HG02943 (cell line): ENCODE measurements at regions not wholly inside any gene's neighbourhood (a gene's known extent, or its start where the extent isn't known, plus 50 kb on each side); places are given as distances from the start of the nearest gene placed in this dataset.

ENCODE experiments used
- ATAC-seq: cut with Tn5 transposase; IDR thresholded peaks from one replicate; pipeline ENCODE4 v1.9.1; 2021; ENCODE audit warnings: mild to moderate bottlenecking, low read depth, moderate library complexity; ENCODE audit not compliant: unreplicated experiment

DNA sequence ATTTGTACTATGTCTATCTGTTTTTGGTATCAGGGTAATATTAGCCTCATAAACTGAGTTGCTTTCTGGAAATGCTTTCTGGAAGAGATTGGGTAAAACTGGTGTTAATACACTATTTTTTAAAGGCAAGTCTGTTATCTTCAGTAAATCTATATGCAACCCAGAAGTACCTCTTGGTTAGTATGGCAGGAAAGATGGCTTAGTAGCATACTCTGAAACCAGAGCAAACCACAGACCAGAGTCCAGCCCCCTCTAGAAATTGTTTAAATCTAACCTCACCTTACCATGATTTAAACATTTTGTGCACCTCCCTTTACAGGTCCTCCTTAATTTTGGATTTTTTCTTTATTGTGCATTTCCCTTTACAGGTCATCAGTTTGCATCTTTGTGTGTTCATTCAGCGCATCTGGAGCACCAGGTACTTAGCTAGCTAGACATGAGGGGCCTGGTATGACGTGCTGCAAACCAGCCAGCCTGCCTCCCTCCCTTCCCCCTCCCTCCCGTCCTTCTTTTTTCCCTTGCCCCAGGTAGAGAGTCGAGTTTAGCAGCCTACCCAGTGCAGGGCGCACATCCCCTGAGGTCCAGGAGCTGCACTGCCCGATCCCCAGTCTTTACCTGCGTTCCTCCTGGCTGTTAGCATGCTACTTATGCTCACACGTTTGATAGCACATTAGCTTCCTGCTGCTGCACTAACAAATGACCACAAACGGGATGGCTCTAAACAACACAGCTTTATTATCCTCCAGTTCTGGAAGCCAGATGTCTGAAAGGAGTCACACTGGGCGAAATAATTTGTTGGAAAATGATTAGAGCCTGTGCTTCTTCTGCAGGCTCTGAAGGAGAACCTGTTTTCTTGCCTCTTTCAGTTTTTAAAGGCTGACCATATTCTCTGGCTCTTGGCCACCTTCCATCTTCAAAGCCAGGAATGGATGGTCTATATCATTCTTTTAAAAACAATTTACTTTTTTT lies 299.9 kb upstream of the HABP2 start:
- no peak for ATAC-seq

DNA sequence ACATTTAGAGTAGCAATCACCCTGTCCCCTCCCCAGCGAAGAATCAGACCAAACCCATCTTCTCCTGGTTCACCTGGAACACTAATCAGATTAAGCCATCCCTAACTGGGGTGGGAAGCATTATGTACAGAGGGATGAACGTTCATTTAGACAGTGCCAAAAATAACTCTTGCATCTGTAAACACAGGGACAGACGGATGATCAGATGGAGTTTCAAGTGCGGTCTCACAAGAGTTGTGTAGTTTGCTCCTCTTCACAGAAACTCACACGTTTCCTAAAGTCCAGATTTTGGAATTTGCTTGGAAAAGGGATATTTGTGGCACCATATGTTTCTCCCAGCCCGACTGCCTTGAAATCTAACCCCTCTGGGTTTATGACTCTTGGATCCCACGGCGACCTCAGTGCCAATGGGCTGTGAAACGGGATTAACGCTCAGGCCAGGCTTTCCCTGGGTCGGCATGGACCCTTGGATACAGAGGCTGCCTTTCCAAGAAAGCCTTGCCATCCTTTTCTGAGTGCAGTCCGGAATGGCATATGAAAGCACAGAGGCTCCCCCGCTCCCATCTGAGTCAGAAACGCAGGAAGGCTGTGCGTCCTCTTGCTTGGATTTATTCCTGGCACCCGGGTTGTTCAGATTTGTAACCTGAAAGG lies 293.2 kb upstream of the HABP2 start:
- ATAC-seq = no peak

DNA sequence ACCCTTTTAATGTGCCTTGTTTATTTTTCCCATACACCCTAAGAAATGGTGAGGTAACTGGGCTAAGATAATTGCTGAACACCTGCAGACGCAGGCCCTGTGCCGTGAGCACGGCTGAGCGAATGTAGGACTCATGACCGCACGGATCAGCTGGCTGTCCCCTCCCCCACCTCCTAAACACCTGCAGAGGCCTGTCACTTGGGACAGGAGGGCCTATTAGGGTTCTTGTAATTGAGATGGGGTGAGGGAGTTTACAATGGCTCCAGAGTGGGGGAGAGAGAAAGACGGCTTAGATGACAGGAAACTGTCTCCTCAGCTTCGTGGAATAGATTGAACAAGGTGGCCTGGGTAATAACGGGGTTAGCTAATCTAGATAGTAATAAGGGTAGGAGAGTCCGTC lies 291.7 kb upstream of the HABP2 start:
- no peak for ATAC-seq

DNA sequence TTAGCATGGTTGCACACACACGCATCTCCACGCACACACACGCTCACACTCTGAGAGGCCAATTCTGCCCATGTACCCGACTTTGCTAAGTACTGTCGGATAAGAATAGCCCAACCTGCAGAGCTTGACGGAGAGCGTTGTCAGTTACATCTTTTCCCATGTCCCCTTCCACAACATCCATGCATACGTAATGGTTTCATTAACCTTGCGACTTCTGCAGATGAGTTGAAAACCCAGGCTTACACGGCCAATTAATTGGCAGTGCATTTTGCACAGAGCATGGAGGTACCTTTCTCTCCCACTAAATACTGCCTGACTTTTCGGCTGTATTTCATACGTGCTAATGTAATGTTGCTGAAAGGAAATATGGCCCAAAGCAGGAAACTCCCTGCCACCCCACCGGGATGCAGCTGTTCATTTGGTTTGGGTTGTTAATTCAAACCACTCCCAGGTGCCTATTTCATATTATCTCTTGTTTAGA lies 291.2 kb upstream of the HABP2 start:
- no peak for ATAC-seq

DNA sequence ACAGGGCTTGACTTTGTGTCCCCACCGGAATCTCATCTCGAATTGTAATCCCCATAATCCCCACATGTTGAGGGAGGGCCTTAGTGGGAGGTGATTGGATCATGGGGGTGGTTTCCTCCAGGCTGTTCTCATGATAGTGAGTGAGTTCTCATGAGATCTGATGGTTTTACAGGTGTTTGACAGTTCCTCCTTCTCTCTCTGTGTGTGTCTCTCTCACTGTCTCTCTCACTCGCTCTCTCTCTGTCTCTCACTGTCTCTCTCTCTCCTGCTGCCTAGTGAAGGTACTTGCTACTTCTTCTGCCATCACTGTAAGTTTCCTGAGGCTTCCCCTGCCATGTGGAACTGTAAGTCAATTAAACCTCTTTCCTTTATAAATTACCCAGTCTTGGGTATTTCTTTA lies 289.8 kb upstream of the HABP2 start:
- ATAC-seq = no peak

DNA sequence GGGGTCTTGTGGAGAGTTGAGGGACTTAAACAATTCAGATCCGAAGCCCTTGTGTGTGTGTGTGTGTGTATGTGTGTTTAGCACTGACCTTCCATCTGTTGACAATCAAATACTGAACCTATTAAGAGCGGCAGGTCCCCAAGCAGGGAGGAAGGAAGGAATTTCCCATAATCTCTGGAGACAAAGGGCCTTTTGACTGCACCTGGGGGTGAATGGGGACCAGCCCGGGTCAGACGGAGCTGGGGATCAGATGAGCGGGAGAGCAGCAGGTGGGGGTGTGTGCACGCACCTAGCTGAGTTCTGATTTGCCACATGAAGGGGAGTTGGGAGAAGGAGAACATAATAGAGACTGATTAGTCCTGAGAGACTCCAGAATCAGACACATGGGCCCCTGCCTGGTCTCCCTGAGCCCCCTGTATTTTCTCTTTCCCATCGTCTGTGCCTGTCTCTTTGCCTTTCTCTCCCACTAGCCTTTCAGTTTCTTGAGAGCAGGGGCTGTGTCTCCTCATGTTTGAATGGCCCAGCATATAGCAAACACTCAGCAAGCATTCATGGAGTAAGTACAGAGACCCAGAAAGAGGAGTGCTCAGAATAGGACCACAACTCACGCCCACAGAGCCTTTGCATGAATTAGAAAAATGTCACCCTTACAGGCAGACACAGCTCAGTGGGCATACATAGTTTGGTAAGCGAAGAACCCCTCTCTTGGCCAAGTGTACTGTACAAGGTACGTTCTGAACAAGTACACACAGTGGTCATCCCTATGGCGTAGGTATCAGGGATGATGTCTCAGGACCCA lies 288.3 kb upstream of the HABP2 start:
- no peak for ATAC-seq

DNA sequence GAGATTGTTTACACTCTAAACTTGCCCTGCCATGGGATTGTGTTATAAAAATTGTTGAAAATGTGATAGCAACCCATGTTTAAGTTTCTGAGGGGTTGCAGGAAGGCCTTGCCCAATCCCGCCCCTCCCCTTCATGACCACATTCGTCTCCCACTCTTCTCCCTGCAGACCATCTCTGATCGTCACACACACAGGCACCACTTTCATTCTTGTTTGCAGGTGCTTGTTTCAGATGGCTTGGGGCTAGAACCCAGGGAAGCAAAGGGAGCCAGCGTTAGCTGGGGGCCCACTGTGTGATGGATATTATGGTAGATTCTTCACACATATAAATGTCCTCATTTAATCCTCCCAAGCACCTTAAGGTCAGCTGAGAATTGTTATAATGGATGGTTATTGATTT lies 286.7 kb upstream of the HABP2 start:
- ATAC-seq = no peak

DNA sequence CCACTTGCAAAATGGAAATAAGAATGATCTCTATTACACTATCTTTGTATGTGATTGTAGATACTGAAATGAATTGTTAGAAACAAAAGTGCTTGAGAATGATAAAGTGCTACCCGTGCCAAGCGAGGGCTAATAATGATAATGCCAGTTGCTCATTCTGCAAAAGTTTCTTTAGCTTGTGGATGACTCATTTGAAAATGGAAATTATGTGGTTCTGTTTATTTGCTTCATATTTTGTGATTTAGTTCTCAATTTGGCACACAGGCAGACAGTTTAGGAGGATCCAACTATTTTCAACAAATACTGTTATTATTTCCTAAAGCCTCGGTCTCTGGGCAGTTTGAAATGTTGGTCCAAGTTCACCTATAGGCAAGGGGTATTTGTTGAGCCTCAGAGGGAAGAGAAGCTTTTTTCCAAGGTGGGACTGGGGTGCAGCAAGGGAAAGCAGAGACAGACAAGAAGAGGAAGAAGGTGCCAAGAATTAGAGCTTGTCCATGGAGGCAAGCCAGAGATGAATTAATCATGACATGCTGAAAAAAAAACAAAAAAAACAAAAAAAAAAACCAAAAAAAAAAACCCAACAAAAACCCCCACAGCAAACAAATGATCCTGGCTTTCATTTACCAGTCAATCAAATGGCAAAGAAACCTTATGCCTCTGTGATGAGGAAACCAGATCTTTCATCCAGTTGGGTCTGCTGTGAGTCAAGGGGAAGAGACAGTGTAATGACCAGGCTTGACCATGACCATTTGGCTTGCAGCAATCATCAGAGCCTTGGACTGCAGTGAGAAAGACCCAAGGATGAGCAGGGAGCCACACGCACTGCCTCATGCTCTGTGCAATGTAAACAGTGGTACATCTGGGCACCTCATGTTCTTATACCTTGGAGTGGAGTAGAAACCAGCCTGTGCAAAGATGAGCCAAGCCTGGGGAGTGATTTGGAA lies 285.0 kb upstream of the HABP2 start:
- ATAC-seq = no peak

DNA sequence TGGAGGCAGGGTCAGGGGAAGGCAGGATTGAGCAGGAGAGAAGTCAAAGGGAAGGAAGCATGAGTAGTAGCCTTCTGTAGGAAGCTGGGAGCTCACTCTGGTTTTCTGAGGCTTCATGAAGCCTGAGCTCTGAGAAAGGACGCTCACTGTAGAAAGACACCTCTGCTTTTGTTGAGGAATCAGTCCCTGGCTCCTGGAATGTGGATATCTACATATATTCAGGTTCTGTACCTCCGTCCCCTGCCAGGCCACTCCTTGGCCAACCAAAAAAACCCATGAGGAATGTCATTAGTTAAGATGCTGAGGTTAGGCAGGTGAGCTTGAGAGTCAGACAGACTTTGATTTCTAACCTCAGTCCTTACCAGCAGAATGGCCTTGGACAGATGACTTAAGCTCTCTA lies 283.5 kb upstream of the HABP2 start:
- no peak for ATAC-seq

DNA sequence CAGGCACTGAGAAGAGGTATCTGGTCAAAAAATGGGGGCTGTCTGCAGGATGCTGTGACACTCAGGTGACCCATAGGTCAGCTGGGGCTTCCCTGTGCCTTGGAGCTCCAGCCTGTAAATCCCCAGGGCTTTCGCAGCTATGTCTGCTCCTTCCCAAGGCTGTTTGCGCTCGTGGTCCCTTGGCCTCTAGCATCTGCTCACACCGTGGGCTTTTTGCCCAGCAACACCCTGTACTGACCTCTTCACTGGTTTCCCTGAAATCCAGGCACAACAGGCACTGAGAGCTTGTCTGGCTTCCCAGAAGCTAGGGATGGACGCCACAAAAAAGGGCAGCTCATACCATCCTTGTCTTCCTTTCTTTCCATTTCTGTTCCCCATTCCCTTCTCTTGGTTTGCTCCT lies 280.3 kb upstream of the HABP2 start:
- ATAC-seq = no peak

DNA sequence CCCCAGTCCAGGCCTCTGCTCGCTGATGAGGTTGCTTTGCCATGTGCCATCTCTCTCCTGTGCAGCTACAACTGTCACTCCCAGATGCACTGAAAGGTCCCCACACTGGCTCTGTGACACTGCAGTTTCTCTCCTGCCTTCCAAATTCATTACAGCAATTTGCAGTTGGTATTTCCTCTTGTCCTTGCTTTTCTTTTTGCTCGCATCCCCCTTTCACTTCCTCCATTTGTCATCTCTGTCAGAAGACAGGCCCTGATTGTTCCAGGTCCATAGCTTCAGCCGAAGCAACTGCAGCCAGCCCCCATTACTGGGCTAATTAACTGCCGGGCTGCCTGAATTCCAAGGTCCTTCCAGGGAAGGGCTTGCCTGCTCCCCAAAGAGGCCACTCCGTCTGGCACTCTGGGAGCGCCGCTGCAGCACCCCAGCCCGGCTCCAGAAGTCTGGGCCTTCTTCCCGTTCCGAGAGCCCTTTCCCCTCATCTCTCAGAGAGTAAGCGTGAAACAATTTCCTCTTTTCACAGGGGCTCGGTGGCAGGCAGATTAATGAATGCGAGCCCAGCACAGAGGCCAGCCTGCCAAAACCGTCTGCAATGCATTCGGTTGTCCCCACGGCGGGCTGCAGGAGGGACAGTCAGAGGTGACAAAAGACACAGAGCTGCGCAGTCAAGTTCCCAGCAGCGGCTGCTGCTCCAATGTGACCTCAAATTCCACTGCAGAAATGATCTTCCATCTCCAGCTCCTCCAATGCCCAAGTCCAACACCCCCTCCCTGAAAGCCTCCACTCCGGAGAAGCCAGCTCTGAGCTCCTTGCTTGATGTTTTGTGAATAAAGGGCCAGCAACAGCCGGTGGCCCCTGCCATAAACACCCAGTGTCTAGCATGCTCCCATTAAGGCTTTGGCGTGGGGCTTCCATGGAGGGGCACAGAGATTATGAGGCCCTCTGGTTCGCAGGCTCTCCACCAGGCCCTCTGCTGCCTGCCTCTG lies 279.4 kb upstream of the HABP2 start:
- ATAC-seq = no peak

DNA sequence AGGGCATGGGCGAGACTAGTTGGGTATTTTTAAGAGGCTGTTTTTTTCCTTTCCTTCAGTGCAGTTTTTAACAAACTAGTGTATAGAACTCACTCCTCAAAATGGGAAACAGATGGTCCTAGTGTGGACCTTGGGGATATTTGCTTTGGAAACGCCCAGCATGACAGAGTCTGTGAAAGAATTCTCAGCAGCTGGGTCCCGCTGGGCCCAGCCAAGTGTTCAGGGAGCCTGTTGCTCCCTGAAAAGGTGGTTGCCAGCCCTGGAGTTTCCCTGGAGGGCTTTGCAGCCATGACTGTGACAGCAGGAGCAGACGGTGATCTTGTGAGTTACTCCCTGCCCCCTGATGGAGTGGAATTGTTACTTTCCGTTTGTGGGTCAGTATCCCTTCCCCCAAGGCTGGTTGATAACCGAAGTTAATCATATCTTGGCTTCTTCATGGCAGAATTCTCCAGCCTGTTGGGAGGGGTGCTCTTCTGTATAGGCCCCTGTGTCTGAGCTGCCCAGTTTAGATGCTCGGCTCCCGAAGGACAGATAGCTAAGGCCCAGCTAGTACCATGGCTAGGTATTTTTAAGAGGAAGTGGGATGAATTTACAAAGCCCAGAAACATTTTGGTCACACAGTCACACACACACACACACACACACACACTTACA lies 278.6 kb upstream of the HABP2 start:
- no peak for ATAC-seq

DNA sequence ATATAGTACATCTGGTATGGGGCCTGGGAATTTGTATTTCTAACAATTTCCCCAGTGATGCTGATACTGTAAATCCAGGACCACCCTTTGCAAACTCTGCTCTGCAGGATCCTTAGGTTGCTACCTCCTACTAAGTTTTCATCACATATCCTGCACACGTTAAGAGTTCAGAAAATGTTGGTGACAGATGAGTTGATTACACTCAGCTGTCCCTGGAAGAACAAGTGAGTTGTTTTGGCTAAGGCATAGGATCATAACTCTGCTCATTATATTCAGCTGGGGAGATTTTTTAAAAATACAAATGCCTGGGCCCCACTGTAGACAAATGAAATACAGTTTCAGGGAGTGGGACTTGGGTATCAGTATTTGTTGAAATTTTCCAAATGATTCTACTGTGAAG lies 274.6 kb upstream of the HABP2 start:
- ATAC-seq = no peak

DNA sequence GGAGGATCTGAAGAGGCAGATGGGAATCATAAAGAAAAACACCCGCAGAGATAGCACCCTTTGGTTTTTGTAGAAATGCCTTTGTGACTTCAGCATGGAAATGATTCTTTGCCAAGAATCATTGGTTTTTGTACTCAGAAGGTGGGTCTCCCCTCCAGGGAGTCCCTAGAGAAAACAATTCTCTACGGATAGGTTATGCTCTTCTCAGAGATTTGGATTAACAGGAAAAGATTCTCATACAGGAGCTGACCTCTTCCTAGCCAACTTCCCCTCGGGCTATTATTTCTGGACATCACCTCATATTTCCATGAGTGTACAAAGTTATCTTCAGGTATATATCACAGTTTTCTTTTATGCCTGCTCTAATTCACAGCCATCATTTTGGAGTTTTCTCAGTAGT lies 274.2 kb upstream of the HABP2 start:
- no peak for ATAC-seq

DNA sequence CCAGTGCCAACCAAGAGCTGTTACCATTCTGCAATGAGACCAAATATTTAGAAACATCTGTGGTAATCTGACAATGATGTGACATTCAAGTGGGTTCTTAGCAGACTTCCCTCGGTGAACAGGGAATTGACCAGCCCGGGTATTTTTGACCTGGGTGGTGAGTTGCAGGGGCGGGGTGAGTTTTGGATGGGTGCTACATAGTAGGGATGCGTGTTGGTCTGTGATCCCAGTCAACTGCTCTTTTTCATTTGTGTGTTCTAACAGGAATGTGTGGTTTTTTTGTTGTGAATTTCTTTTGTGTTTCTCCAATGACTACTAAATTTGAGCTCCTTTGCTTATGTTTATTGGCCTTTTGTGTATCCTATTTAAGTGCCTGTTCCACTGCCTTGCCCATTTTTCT lies 273.6 kb upstream of the HABP2 start:
- no peak for ATAC-seq

DNA sequence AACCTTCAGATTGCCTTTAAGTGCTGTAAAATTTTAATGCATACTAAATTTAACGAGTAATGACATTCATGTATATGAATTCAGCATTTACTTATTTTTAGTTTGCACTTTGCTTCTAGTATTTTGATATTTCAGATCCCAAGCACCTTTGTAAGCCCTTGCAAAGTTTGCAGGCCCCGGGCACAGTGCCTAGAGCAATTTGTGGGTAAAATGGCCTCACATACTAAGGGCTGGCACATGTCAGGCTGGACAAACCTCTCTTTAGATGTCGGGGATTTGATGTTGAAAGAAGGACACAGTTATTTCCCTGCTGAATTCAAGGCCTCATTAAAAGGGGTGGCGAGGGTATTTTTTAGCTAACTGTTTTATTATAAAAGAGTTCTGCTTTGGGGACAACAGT lies 270.3 kb upstream of the HABP2 start:
- no peak for ATAC-seq

DNA sequence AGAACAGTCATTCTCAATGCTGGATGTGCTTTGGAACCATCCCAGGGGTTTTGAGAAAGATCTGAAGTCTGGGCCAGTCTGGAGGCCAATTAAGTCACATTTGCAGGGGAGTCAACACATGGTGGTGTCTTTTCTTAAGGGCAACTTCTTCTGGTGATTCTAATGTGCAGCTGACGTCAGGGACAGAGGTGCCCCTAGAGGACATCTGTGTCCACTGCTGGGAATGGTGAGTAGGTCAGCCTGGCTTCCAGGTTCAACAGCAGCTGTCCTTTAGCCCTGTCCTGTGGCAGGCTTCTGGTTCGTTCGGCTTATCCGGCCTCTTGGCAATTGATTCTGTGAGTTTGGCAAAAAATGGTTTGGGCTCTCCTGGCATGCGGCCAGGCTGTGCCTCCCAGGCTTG lies 269.7 kb upstream of the HABP2 start:
- ATAC-seq = no peak

DNA sequence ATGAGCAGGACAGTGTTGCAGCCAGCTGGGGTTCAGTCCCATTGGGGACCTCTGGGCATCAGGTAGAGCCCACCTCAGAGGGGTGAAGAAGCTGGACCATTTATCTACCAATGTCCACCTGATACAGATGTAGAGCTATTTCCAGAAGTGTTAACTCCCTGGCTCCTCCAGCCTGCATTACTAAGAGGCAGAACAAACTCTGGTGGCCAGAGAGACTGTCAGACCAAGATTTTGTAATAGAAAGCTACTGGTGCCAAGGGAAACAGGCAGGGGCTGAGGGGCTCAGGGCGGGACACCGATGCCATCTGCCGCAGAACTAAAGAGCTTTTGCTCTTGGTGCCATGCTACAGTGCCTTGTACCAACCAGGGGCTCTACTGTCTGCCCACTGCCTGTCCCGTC lies 268.2 kb upstream of the HABP2 start:
- ATAC-seq = no peak
